DND-41 (cell line): ENCODE measurements at regions not wholly inside any gene's neighbourhood (a gene's known extent, or its start where the extent isn't known, plus 50 kb on each side); places are given as distances from the start of the nearest gene placed in this dataset.

ENCODE experiments used
- CTCF ChIP-seq: IDR thresholded peaks from 2 replicates; pipeline ENCODE4 v1.5.1; 2012; ENCODE audit warnings: borderline replicate concordance, low read length, moderate library complexity, mild to moderate bottlenecking; ENCODE audit not compliant: poor library complexity, severe bottlenecking; ENCODE audit errors: extremely low read depth
- EZH2 ChIP-seq: IDR thresholded peaks from 3 replicates; pipeline ENCODE4 v1.6.1; 2012; ENCODE audit warnings: borderline replicate concordance, low read depth, mild to moderate bottlenecking, moderate library complexity, low read length, inconsistent platforms; ENCODE audit not compliant: severe bottlenecking

GRCh38 chr3:177733233-177733632, 536.0 kb upstream of the TBL1XR1 start:
- no peak for TF ChIP-seq CTCF
- TF ChIP-seq EZH2: no peak
